GM12872 (cell line): ENCODE measurements at regions not wholly inside any gene's neighbourhood (a gene's known extent, or its start where the extent isn't known, plus 50 kb on each side); places are given as distances from the start of the nearest gene placed in this dataset.

Experiments used
- CTCF ChIP-seq: IDR thresholded peaks from 3 replicates; pipeline ENCODE4 v1.5.1; 2011; ENCODE audit warnings: low read depth, mild to moderate bottlenecking, low read length, moderate library complexity; ENCODE audit not compliant: insufficient read depth

GRCh38 chr2:122868646-122869275, 1113.3 kb downstream of the TSN start:
- no peak for TF ChIP-seq CTCF

DNA sequence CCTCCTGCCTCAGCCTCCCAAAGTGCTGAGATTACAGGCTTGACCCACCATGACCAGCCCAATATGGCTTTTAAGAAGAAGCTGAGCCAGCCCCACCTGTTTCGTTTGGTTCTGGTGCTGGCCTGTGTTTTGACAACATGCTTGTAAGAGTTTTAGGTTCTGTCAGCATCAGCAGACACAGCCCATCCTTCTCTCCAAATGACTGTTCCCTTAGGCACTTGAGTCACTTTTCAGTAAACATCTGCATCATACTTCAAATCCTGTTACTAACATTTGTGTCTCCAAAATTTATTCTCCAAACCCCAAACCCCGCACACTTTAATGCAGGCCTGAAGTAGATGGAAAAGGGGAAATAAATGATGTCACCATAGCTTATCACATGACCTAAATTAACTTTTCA, 1118.5 kb downstream of the TSN start:
- no peak for TF ChIP-seq CTCF

DNA sequence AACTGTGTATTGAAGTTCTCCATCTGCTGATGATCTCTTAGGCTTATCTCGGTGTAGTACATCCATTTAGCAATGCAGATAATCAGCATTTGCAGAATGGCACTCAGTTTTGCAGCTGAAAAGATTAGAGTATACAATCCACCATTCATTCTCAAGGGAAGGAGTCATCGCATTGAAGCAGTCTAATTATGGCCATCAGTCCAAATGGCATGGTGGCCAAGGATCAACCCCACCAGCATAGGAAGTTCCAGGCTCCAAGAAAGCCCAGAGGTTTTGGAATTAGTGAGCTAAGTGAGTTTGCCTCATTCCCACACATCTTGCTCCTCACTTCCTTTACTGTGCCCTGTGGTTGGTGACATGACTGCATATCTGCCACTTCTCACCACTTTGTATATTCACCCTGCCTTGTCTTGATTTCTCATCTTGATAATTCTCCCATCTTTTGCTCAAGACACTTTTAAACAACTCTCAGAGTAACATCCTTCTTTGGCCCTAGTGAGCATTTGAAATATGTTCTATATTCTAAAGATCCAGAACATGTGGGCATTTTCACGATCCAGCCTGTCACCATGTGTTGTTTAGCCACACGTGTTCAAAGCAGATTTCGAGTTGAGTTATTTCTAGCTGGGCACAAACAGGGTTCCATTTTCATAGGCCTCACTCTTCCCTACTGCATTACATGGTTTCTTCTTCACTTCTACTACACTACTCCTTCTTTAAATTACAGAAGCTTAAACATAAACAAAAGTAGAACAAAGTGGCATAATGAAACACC, 1119.8 kb downstream of the TSN start:
- TF ChIP-seq CTCF, result no peak

DNA sequence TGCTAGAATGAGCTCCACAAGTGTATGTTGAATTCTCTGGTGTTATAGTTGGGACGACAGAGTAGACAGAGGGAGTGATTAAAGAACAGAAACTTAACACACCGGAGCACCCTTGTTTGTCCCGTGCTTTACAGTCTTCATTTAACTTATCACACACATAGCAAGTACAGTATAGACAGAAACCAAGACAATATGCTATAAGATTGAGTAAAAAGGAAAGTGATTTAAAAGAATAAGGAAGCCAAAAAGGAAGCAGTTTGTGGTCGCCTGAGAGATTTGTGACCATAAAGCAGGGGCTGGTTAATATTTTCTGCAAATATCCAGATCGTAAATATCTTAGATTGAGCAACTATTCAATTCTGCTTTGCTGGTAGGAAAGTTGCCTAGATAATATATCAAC, 1128.4 kb downstream of the TSN start:
- no peak for TF ChIP-seq CTCF

GRCh38 chr2:122884889-122885288, 1129.4 kb downstream of the TSN start:
- TF ChIP-seq CTCF, result no peak

DNA sequence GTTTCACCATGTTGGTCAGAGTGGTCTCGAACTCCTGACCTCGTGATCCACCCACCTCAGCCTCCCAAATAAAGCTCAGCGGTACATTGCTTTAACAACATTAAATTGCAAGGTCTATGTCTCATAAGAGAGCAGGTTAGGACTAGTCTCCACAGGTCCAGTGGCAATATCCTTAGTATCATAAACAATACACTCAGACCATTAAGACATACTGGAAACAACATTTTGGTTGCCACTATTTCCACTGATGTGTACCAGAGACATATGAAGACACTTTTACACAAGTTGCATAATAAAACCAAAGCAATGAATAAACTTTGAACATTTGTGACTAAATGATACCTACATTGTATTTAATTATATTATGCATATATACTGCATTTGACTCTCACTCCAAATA, 1130.0 kb downstream of the TSN start:
- no peak for TF ChIP-seq CTCF

DNA sequence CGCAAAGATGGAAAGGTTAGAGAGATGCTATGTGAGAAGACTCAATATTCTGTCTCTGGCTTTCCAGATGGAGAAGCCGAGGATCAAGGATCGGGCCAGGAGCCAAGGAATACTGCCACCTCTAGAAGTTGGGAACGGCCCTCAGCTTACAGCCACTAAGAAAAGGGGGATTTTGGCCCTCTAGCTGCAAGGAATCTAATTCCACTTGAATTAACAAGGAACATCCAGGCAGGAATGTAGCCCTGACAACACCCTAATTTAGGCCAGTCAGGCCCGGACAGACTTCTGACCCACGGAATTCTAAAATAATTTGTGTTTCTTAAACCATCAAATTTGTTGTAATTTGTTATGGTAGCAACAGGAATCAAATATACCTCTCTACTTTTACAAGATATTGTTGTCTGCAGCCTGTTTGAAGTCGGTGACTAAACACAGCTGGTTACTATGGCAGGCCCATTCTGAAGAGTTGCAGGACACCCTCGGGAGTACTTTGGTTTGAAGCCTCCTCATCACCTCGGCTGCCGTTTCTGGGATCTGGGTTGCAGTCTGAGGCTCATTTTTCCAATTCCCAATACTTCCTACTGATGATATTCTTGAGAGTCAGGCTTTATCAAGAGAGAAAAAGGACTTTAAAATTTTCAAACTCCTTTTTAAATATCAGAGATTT, 1131.2 kb downstream of the TSN start:
- no peak for TF ChIP-seq CTCF
